ENCODE measurements at regions not wholly inside any gene's neighbourhood (a gene's known extent, or its start where the extent isn't known, plus 50 kb on each side); places are given as distances from the start of the nearest gene placed in this dataset.
"Not testable (repeated sequence)": the region's sequence is repeated elsewhere in the genome, so short reads cannot be mapped to it uniquely, and the experiment has no call there.

GRCh38 chr22:49006207-49007012, 821.3 kb downstream of the BRD1 start:
- Histone ChIP-seq H3F3A (ENCODE audit: control insufficient read depth, insufficient read depth) (no peaks in the 10 kb centered on the region), H3K27ac (ENCODE audit: low read depth, low read length) (no peak overlapping the region)

DNA sequence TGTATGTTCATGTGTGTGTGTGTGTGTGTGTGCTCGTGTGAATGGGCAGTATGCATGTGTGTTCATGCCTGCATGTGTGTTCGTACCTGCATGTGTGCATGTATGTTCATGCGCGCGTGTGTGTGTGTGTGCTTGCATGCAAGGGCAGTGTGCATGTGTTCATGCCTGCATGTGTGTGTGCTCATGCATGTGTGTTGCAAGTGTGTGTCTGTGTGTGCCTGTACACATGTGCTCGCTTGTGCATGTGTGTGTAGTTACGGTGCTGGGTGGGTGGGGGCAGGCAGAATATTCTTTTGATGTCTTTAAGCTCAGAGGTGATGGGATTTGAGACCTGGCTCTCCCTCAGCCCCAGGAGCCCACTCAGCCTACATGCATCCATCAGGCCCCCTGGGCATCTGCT, 822.1 kb downstream of the BRD1 start:
- Histone ChIP-seq H3K36me3 (ENCODE audit: control insufficient read depth, low read length) (no peaks in the 10 kb centered on the region), H3K9me2 (replicated peaks; ENCODE audit: control insufficient read depth, low read length) (no peaks in the 10 kb centered on the region), H3K79me2 (ENCODE audit: control insufficient read depth, low read length) (no peaks in the 10 kb centered on the region), H3K9me3 (ENCODE audit: control insufficient read depth, insufficient read depth, low read length) (no peaks in the 10 kb centered on the region), H3K4me1 (ENCODE audit: control insufficient read depth, low read length) (no peaks in the 10 kb centered on the region), H4K20me1 (ENCODE audit: control insufficient read depth, insufficient read depth, low read depth, low read length) (no peaks in the 10 kb centered on the region), H3K4me3 (ENCODE audit: low read length) (no peak overlapping the region), H3K27me3 (ENCODE audit: control insufficient read depth, low read length) (no peaks in the 10 kb centered on the region), H3K4me2 (ENCODE audit: low read length) (no peak overlapping the region), H3K27ac (ENCODE audit: low read depth, low read length) (no peak overlapping the region), H3F3A (ENCODE audit: control insufficient read depth, insufficient read depth) (no peaks in the 10 kb centered on the region)
- TF ChIP-seq, protein P1, sequence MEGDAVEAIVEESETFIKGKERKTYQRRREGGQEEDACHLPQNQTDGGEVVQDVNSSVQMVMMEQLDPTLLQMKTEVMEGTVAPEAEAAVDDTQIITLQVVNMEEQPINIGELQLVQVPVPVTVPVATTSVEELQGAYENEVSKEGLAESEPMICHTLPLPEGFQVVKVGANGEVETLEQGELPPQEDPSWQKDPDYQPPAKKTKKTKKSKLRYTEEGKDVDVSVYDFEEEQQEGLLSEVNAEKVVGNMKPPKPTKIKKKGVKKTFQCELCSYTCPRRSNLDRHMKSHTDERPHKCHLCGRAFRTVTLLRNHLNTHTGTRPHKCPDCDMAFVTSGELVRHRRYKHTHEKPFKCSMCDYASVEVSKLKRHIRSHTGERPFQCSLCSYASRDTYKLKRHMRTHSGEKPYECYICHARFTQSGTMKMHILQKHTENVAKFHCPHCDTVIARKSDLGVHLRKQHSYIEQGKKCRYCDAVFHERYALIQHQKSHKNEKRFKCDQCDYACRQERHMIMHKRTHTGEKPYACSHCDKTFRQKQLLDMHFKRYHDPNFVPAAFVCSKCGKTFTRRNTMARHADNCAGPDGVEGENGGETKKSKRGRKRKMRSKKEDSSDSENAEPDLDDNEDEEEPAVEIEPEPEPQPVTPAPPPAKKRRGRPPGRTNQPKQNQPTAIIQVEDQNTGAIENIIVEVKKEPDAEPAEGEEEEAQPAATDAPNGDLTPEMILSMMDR (IDR thresholded peaks at IDR 0.05; ENCODE audit: low read depth, low read length, poor library complexity, severe bottlenecking) = no peak
- TF ChIP-seq EZH2phosphoT487 (IDR thresholded peaks at IDR 0.05; ENCODE audit: borderline replicate concordance, low read length) = no peak

More at GRCh38 chr22:49006207-49007012, 821.3 kb downstream of the BRD1 start:
- Histone ChIP-seq H3K4me3 (ENCODE audit: low read length) (no peak overlapping the region), H3K36me3 (ENCODE audit: control insufficient read depth, low read length) (no peaks in the 10 kb centered on the region), H4K20me1 (ENCODE audit: control insufficient read depth, insufficient read depth, low read depth, low read length) (no peaks in the 10 kb centered on the region), H3K4me1 (ENCODE audit: control insufficient read depth, low read length) (no peaks in the 10 kb centered on the region), H3K27me3 (ENCODE audit: control insufficient read depth, low read length) (no peaks in the 10 kb centered on the region), H3K9me2 (replicated peaks; ENCODE audit: control insufficient read depth, low read length) (no peaks in the 10 kb centered on the region), H3K79me2 (ENCODE audit: control insufficient read depth, low read length) (no peaks in the 10 kb centered on the region), H3K4me2 (ENCODE audit: low read length) (no peak overlapping the region), H3K9me3 (ENCODE audit: control insufficient read depth, insufficient read depth, low read length) (no peaks in the 10 kb centered on the region)
- TF ChIP-seq, protein P1 (IDR thresholded peaks at IDR 0.05; ENCODE audit: low read depth, low read length, poor library complexity, severe bottlenecking) = no peak
- TF ChIP-seq EZH2phosphoT487 (IDR thresholded peaks at IDR 0.05; ENCODE audit: borderline replicate concordance, low read length) = no peak

DNA sequence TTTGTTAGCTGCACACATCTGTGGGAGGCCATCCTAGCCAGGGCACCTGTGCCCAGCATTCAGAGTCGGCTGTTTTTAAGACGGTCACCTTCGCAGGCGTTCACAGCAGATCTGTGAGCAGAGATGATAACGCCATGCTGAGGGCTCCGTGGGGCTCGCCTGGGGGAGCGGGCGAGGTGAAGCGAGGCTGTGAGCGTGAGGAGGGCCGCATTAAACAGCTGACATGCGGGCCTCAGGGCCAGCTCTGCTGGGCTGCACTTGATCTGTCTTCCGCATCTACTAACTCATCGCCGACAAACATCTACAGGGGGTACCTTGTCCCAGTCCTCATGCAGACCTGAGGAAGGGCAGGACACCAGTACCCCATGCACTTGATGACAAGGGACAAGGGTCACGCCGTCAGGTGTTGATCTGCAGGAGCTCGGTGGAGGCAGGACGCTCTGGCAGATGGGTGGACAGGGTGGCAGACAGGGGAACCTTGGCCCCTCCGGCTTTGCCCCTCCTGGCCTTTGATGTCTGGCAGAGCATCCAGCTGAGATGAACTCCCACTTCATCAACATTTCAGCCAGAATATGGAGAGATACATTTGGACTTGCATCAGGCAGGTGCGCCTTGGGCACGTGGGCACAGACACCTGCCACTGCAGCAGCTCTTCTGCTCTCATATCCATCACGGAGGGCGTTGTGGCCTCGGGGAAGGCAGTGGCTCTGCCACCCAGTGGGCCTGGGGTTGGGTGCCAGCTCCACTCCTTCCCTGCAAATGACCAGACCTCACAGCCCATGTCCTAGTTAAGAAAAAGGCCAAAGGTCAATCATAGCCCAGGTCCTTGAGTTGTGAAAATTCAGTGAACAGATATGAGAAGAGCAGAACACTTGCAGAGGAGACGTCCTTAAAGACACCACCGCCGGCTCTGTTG, 822.9 kb downstream of the BRD1 start:
- no peak for TF ChIP-seq EZH2phosphoT487 (IDR thresholded peaks at IDR 0.05; ENCODE audit: borderline replicate concordance, low read length)
- TF ChIP-seq, protein P1 (IDR thresholded peaks at IDR 0.05; ENCODE audit: low read depth, low read length, poor library complexity, severe bottlenecking) = no peak
- Histone ChIP-seq H3K9me3 (ENCODE audit: control insufficient read depth, insufficient read depth, low read length) (no peaks in the 10 kb centered on the region), H3K4me2 (ENCODE audit: low read length) (no peak overlapping the region), H3K36me3 (ENCODE audit: control insufficient read depth, low read length) (no peaks in the 10 kb centered on the region), H3K9me2 (replicated peaks; ENCODE audit: control insufficient read depth, low read length) (no peaks in the 10 kb centered on the region), H3K27ac (ENCODE audit: low read depth, low read length) (no peak overlapping the region), H4K20me1 (ENCODE audit: control insufficient read depth, insufficient read depth, low read depth, low read length) (no peaks in the 10 kb centered on the region), H3K4me1 (ENCODE audit: control insufficient read depth, low read length) (no peaks in the 10 kb centered on the region), H3K27me3 (ENCODE audit: control insufficient read depth, low read length) (no peaks in the 10 kb centered on the region), H3K79me2 (ENCODE audit: control insufficient read depth, low read length) (no peaks in the 10 kb centered on the region), H3F3A (ENCODE audit: control insufficient read depth, insufficient read depth) (no peaks in the 10 kb centered on the region), H3K4me3 (ENCODE audit: low read length) (no peak overlapping the region)

DNA sequence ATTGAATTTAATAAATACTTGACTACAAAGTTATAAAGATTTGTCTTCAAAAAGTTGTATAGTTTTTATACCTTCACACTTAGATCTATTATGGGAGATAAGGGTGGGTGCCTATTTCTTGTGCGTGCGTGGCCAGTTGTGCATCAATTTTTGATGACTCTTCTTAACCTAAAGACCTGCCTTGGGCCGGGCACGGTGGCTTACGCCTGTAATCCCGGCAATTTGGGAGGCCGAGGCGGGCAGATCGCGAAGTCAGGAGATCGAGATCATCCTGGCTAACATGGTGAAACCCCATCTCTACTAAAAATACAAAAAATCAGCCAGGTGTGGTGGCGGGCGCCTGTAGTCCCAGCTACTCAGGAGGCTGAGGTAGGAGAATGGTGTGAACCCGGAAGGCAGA, 830.1 kb downstream of the BRD1 start:
- H3K27ac ChIP-seq (ENCODE audit: low read depth, low read length); H3K4me1 ChIP-seq (ENCODE audit: control insufficient read depth, low read length); H3K9me2 ChIP-seq (replicated peaks; ENCODE audit: control insufficient read depth, low read length); H4K20me1 ChIP-seq (ENCODE audit: control insufficient read depth, insufficient read depth, low read depth, low read length); H3K4me2 ChIP-seq (ENCODE audit: low read length); H3K79me2 ChIP-seq (ENCODE audit: control insufficient read depth, low read length); H3F3A ChIP-seq (ENCODE audit: control insufficient read depth, insufficient read depth); H3K36me3 ChIP-seq (ENCODE audit: control insufficient read depth, low read length); H3K9me3 ChIP-seq (ENCODE audit: control insufficient read depth, insufficient read depth, low read length); H3K4me3 ChIP-seq (ENCODE audit: low read length); H3K27me3 ChIP-seq (ENCODE audit: control insufficient read depth, low read length): not testable (repeated sequence)
